Right ventricle myocardium inferior (tissue), 1 donor: ENCODE measurements at regions not wholly inside any gene's neighbourhood (a gene's known extent, or its start where the extent isn't known, plus 50 kb on each side); places are given as distances from the start of the nearest gene placed in this dataset.

ENCODE experiments used
- ATAC-seq: fragments of 200-7000 bp; cut with Tn5 transposase; one replicate; pipeline ENCODE4 v1.9.1; 2020; ENCODE audit warnings: mild to moderate bottlenecking, moderate library complexity
- DNase-seq: peaks from one replicate; pipeline ENCODE4 v3.0.0; 2021; ENCODE audit errors: missing footprints
- intact Hi-C: fragments of 100-400 bp; cut with DNase I; formaldehyde crosslinking; loops from one replicate; pipeline ENCODE4 v1.11.0; 2022
- donor health status: DM: no; HTN: yes; CAD: no; lungs with severe emphysema.

GRCh38 chrX:22389556-22390179, 117.0 kb downstream of the CBLL2 start:
- no peak for ATAC-seq
- intact Hi-C loops, result no loop called here
- DNase-seq, result no peak

- intact Hi-C loops, result no loop called here
- ATAC-seq, result no peak
Observed at GRCh38 chrX:22392133-22392948, 119.6 kb downstream of the CBLL2 start.

GRCh38 chrX:22395372-22395771, 122.7 kb downstream of the CBLL2 start:
- intact Hi-C loops, result no loop called here
- DNase-seq (no peak), ATAC-seq (no peak)

More at GRCh38 chrX:22392133-22392948, 119.6 kb downstream of the CBLL2 start:
- DNase-seq, result no peak

- intact Hi-C loops, result no loop called here
- ATAC-seq, result no peak
- no peak for DNase-seq
Observed at GRCh38 chrX:22396408-22396807, 123.7 kb downstream of the CBLL2 start.

GRCh38 chrX:22397566-22397965, 124.9 kb downstream of the CBLL2 start:
- DNase-seq (no peak), ATAC-seq (no peak)
- intact Hi-C loops, result no loop called here

GRCh38 chrX:22399437-22400192, 126.9 kb downstream of the CBLL2 start:
- ATAC-seq (no peak), DNase-seq (no peak)

GRCh38 chrX:22404297-22404696, 131.6 kb downstream of the CBLL2 start:
- intact Hi-C loops, result no loop called here
- no peak for ATAC-seq

More at GRCh38 chrX:22399437-22400192, 126.9 kb downstream of the CBLL2 start:
- intact Hi-C loops, result no loop called here

GRCh38 chrX:22406201-22406737, 133.6 kb downstream of the CBLL2 start:
- DNase-seq (no peak), ATAC-seq (no peak)
- intact Hi-C loops, result no loop called here

More at GRCh38 chrX:22404297-22404696, 131.6 kb downstream of the CBLL2 start:
- no peak for DNase-seq

- no peak for ATAC-seq
Observed at GRCh38 chrX:22409418-22409817, 136.7 kb downstream of the CBLL2 start.

GRCh38 chrX:22424122-22424915, 151.6 kb downstream of the CBLL2 start:
- intact Hi-C loops, result no loop called here
- ATAC-seq (no peak), DNase-seq (no peak)

More at GRCh38 chrX:22409418-22409817, 136.7 kb downstream of the CBLL2 start:
- DNase-seq, result no peak
- intact Hi-C loops, result no loop called here

- ATAC-seq, result no peak
- DNase-seq, result no peak
- intact Hi-C loops, result no loop called here
Observed at GRCh38 chrX:22424919-22425318, 152.2 kb downstream of the CBLL2 start.

- DNase-seq (no peak), ATAC-seq (no peak)
- intact Hi-C loops, result no loop called here
Observed at GRCh38 chrX:22429704-22430103, 157.0 kb downstream of the CBLL2 start.

- intact Hi-C loops, result no loop called here
- no peak for DNase-seq
- no peak for ATAC-seq
Observed at GRCh38 chrX:22430701-22431100, 158.0 kb downstream of the CBLL2 start.

- no peak for DNase-seq
- intact Hi-C loops, result no loop called here
- no peak for ATAC-seq
Observed at GRCh38 chrX:22433292-22434070, 160.8 kb downstream of the CBLL2 start.

GRCh38 chrX:22445880-22446279, 173.2 kb downstream of the CBLL2 start:
- ATAC-seq (no peak), DNase-seq (no peak)
- intact Hi-C loops, result no loop called here

- DNase-seq (no peak), ATAC-seq (no peak)
- intact Hi-C loops, result no loop called here
Observed at GRCh38 chrX:22462959-22463358, 190.2 kb downstream of the CBLL2 start.

- DNase-seq (no peak), ATAC-seq (no peak)
- intact Hi-C loops, result no loop called here
Observed at GRCh38 chrX:22467571-22467970, 194.9 kb downstream of the CBLL2 start.

- intact Hi-C loops, result no loop called here
- ATAC-seq, result no peak
- DNase-seq, result no peak
Observed at GRCh38 chrX:22481436-22481835, 208.7 kb downstream of the CBLL2 start.
